H1 (cell line): ENCODE measurements at regions not wholly inside any gene's neighbourhood (a gene's known extent, or its start where the extent isn't known, plus 50 kb on each side); places are given as distances from the start of the nearest gene placed in this dataset.
"Not testable (repeated sequence)": the region's sequence is repeated elsewhere in the genome, so short reads cannot be mapped to it uniquely, and the experiment has no call there.

ENCODE experiments used
- CTCF ChIA-PET: fragments of 300-600 bp; sonication (Branson Sonifier 250); formaldehyde crosslinking; loops from one replicate; lab custom pipeline; 2021; ENCODE audit not compliant: partially characterized antibody; lab: Charles Lee
- POLR2A ChIA-PET: fragments of 300-600 bp; sonication (Branson Sonifier 250); formaldehyde crosslinking; loops from one replicate; lab custom pipeline; 2021; ENCODE audit warnings: inconsistent platforms; ENCODE audit not compliant: partially characterized antibody; lab: Charles Lee
- DNase-seq, 2 experiments: peaks; one replicate each; pipeline versions ENCODE4 v3.0.0 to v3.0.0-alpha.2; 2010 to 2022; ENCODE audit warnings: low spot score in 2 of 2, low read depth in 1 of 2, mixed read lengths in 1 of 2
- FAIRE-seq: peaks from 2 replicates; lab custom pipeline; 2011; peaks lifted over from hg19 to GRCh38; lab: Jason Lieb, UNC
- H2AFZ ChIP-seq: 2 replicates; pipeline ENCODE4 v1.8.1; 2012; ENCODE audit warnings: low read length, inconsistent platforms
- H2AK5ac ChIP-seq: 2 replicates; pipeline ENCODE4 v1.6.1; 2013; ENCODE audit warnings: low read depth, low read length
- H2BK120ac ChIP-seq: replicated peaks from 2 replicates; pipeline ENCODE3; 2013; ENCODE audit warnings: low read depth, low read length, inconsistent platforms
- H2BK12ac ChIP-seq: 2 replicates; pipeline ENCODE4 v1.6.1; 2013; ENCODE audit warnings: low read depth, low read length
- H2BK15ac ChIP-seq: 2 replicates; pipeline ENCODE4 v1.6.1; 2013; ENCODE audit warnings: low read length
- H2BK20ac ChIP-seq: 2 replicates; pipeline ENCODE4 v1.6.1; 2013; ENCODE audit warnings: low read length
- H2BK5ac ChIP-seq: 2 replicates; pipeline ENCODE4 v1.6.1; 2013; ENCODE audit warnings: low read depth, low read length
- H3K14ac ChIP-seq: 2 replicates; pipeline ENCODE4 v1.6.1; 2013; ENCODE audit warnings: inconsistent platforms; ENCODE audit not compliant: insufficient read length
- H3K18ac ChIP-seq: 2 replicates; pipeline ENCODE4 v1.6.1; 2013; ENCODE audit warnings: low read length; ENCODE audit errors: extremely low read depth
- H3K23ac ChIP-seq: 2 replicates; pipeline ENCODE4 v1.6.1; 2013; ENCODE audit warnings: inconsistent platforms; ENCODE audit not compliant: insufficient read length
- H3K23me2 ChIP-seq: 2 replicates; pipeline ENCODE4 v1.6.1; 2013; ENCODE audit warnings: low read depth, low read length
- H3K27ac ChIP-seq: 2 replicates; pipeline ENCODE4 v1.6.1; 2011; ENCODE audit warnings: low read depth, low read length, inconsistent platforms
- H3K27me3 ChIP-seq, 4 experiments: replicated peaks in 1 of 4; 1 replicate in 1 of 4; 2 replicates in 3 of 4; pipeline versions ENCODE4 v1.6.1 to v1.8.1; 2011 to 2013; ENCODE audit warnings: low read length in 3 of 4, mild to moderate bottlenecking in 3 of 4, inconsistent platforms in 2 of 4, mixed read lengths in 2 of 4, moderate library complexity in 1 of 4; ENCODE audit not compliant: control insufficient read depth in 3 of 4, insufficient read depth in 3 of 4; ENCODE audit errors: extremely low read depth in 1 of 4
- H3K36me3 ChIP-seq, 4 experiments: 2 replicates each; pipeline versions ENCODE4 v1.6.1 to v1.8.1; 2011 to 2013; ENCODE audit warnings: mild to moderate bottlenecking in 4 of 4, low read length in 3 of 4, moderate library complexity in 2 of 4, control low read depth in 1 of 4, inconsistent platforms in 1 of 4; ENCODE audit not compliant: insufficient read depth in 4 of 4, control insufficient read depth in 2 of 4
- H3K4ac ChIP-seq: replicated peaks from 2 replicates; pipeline ENCODE3; 2013; ENCODE audit warnings: low read length, low read depth, mixed read lengths, inconsistent platforms; ENCODE audit not compliant: insufficient read length
- H3K4me1 ChIP-seq, 4 experiments: replicated peaks in 1 of 4; 1 replicate in 1 of 4; 2 replicates in 3 of 4; pipeline versions ENCODE4 v1.6.1 to v1.8.1; 2011 to 2013; ENCODE audit warnings: low read length in 3 of 4, inconsistent platforms in 2 of 4, mixed read lengths in 1 of 4; ENCODE audit not compliant: insufficient read depth in 4 of 4, control insufficient read depth in 3 of 4
- H3K4me2 ChIP-seq, 2 experiments: 2 replicates each; pipeline versions ENCODE4 v1.6.1 to v1.8.1; 2011 to 2013; ENCODE audit warnings: low read depth in 2 of 2, low read length in 2 of 2, control low read depth in 1 of 2, inconsistent platforms in 1 of 2, mild to moderate bottlenecking in 1 of 2; ENCODE audit not compliant: insufficient read depth in 1 of 2
- H3K4me3 ChIP-seq, 4 experiments: fragments of 200-600, 300-600 bp in 1 of 4; sonication (generic), shearing (Covaris generic), sonication (Bioruptor Twin) in 1 of 4; 2 replicates each; pipeline versions ENCODE4 v1.5.1 to v1.8.1; 2011 to 2016; ENCODE audit warnings: low read length in 4 of 4, low read depth in 3 of 4, control low read depth in 2 of 4, inconsistent platforms in 2 of 4, mild to moderate bottlenecking in 2 of 4, mixed read lengths in 1 of 4, moderate library complexity in 1 of 4; ENCODE audit not compliant: insufficient read depth in 2 of 4; ENCODE audit errors: extremely low read depth in 1 of 4
- H3K56ac ChIP-seq: replicated peaks from 2 replicates; pipeline ENCODE3; 2013; ENCODE audit warnings: low read depth, mild to moderate bottlenecking, mixed read lengths, low read length, inconsistent platforms; ENCODE audit not compliant: insufficient read length
- H3K79me1 ChIP-seq: 2 replicates; pipeline ENCODE4 v1.6.1; 2013; ENCODE audit warnings: low read depth, low read length, control low read depth
- H3K79me2 ChIP-seq, 2 experiments: 2 replicates each; pipeline versions ENCODE4 v1.6.1 to v1.8.1; 2012 to 2013; ENCODE audit warnings: low read length in 2 of 2, mild to moderate bottlenecking in 2 of 2, inconsistent platforms in 1 of 2; ENCODE audit not compliant: insufficient read depth in 2 of 2, control insufficient read depth in 1 of 2
- H3K9ac ChIP-seq, 4 experiments: replicated peaks in 1 of 4; 1 replicate in 1 of 4; 2 replicates in 3 of 4; pipeline versions ENCODE4 v1.6.1 to v1.8.1; 2011 to 2013; ENCODE audit warnings: low read depth in 3 of 4, low read length in 3 of 4, control low read depth in 2 of 4, mild to moderate bottlenecking in 2 of 4, moderate library complexity in 2 of 4, inconsistent platforms in 1 of 4; ENCODE audit errors: extremely low read depth in 1 of 4
- H3K9me3 ChIP-seq, 2 experiments: 2 replicates each; pipeline versions ENCODE4 v1.6.1 to v1.8.1; 2012 to 2013; ENCODE audit warnings: mild to moderate bottlenecking in 2 of 2, moderate library complexity in 2 of 2, control low read depth in 1 of 2, inconsistent platforms in 1 of 2, low read depth in 1 of 2, low read length in 1 of 2, mixed read lengths in 1 of 2; ENCODE audit not compliant: insufficient read depth in 2 of 2
- H4K20me1 ChIP-seq, 2 experiments: replicated peaks in 1 of 2; 2 replicates each; pipeline versions ENCODE3 to v1.8.1; 2011 to 2013; ENCODE audit warnings: inconsistent platforms in 2 of 2, low read length in 2 of 2, mild to moderate bottlenecking in 1 of 2; ENCODE audit not compliant: insufficient read depth in 2 of 2, control insufficient read depth in 1 of 2
- H4K5ac ChIP-seq: 2 replicates; pipeline ENCODE4 v1.6.1; 2013; ENCODE audit warnings: low read length, low read depth, mixed read lengths, inconsistent platforms; ENCODE audit not compliant: insufficient read length
- H4K8ac ChIP-seq: 2 replicates; pipeline ENCODE4 v1.8.0; 2013; ENCODE audit warnings: mild to moderate bottlenecking, moderate library complexity, low read length, inconsistent platforms; ENCODE audit not compliant: insufficient read depth; ENCODE audit errors: extremely low read depth
- H4K91ac ChIP-seq: replicated peaks from 2 replicates; pipeline ENCODE3; 2013; ENCODE audit warnings: low read length, mixed read lengths, inconsistent platforms; ENCODE audit not compliant: insufficient read length
- WGBS, 2 experiments: shearing (Covaris generic) in 1 of 2; methylation state at CpG; one replicate each; pipeline versions ENCODE4 v1.1.6 to v1.1.7; 2013 to 2015; ENCODE audit warnings: low lambda C conversion rate in 2 of 2, mixed read lengths in 2 of 2, inconsistent platforms in 1 of 2, low coverage in 1 of 2, missing lambda C conversion rate in 1 of 2; ENCODE audit not compliant: insufficient replicate concordance in 2 of 2, insufficient coverage in 1 of 2, insufficient read length in 1 of 2; ENCODE audit errors: extremely low coverage in 1 of 2, missing lambda C conversion rate in 1 of 2; 5-methylcytosine and 5-hydroxymethylcytosine counted together

- H2AK5ac ChIP-seq, H3K27me3 ChIP-seq, H4K91ac ChIP-seq, FAIRE-seq, H3K56ac ChIP-seq, H2BK15ac ChIP-seq, H4K5ac ChIP-seq, H2BK12ac ChIP-seq, H4K20me1 ChIP-seq, POLR2A ChIA-PET, H2BK20ac ChIP-seq, H3K79me1 ChIP-seq, H3K18ac ChIP-seq, H3K79me2 ChIP-seq, H3K14ac ChIP-seq, H2BK120ac ChIP-seq, H3K23me2 ChIP-seq, H4K8ac ChIP-seq, H2AFZ ChIP-seq, H2BK5ac ChIP-seq, H3K9me3 ChIP-seq, H3K4me1 ChIP-seq, H3K23ac ChIP-seq, H3K4ac ChIP-seq, DNase-seq, CTCF ChIA-PET, H3K36me3 ChIP-seq, H3K27ac ChIP-seq, H3K4me2 ChIP-seq, H3K9ac ChIP-seq, H3K4me3 ChIP-seq: not testable (repeated sequence)
- WGBS, 2 experiments = 83% methylated on average over 3 of the region's 3 CpGs; no CpG with 5 or more reads in 1 of the 2 experiments
Measured at GRCh38 chr10:8177526-8177925, 123.0 kb downstream of the GATA3 start.

DNA sequence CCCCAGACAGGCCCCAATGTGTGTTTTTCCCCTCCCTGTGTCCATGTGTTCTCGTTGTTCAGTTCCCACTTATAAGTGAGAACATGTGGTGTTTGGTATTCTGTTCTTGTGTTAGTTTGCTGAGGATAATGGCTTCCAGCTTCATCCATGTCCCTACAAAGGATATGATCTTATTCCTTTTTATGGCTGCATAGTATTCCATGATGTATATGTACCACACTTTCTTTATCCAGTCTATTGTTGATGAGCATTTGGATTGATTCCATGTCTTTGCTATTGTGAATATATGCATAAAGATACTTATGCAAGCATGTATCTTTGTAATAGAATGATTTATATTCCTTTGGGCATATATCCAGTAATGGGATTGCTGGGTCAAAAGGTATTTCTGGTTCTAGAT, 125.3 kb downstream of the GATA3 start:
- CTCF ChIA-PET, H4K91ac ChIP-seq, H3K4me1 ChIP-seq, H3K14ac ChIP-seq, H2AK5ac ChIP-seq, H2AFZ ChIP-seq, H3K79me1 ChIP-seq, H3K9me3 ChIP-seq, H3K56ac ChIP-seq, FAIRE-seq, H3K27ac ChIP-seq, H2BK20ac ChIP-seq, H2BK120ac ChIP-seq, H3K9ac ChIP-seq, H3K79me2 ChIP-seq, H3K4me2 ChIP-seq, H3K27me3 ChIP-seq, H3K23ac ChIP-seq, H2BK15ac ChIP-seq, H3K4ac ChIP-seq, H3K36me3 ChIP-seq, H3K23me2 ChIP-seq, H2BK5ac ChIP-seq, H3K18ac ChIP-seq, POLR2A ChIA-PET, H4K8ac ChIP-seq, H4K5ac ChIP-seq, H2BK12ac ChIP-seq, DNase-seq, H3K4me3 ChIP-seq, H4K20me1 ChIP-seq: not testable (repeated sequence)
- WGBS, 2 experiments = 91% methylated on average over 1 of the region's 1 CpG; no CpG with 5 or more reads in 1 of the 2 experiments
